ENCODE measurements at regions not wholly inside any gene's neighbourhood (a gene's known extent, or its start where the extent isn't known, plus 50 kb on each side); places are given as distances from the start of the nearest gene placed in this dataset.
"Not testable (repeated sequence)": the region's sequence is repeated elsewhere in the genome, so short reads cannot be mapped to it uniquely, and the experiment has no call there.

GRCh38 chrX:155728335-155728734 is 115.6 kb upstream of the TMLHE start:
- TF ChIP-seq CTCF (IDR thresholded peaks at IDR 0.05; ENCODE audit: poor library complexity); EZH2 (IDR thresholded peaks at IDR 0.05; ENCODE audit: borderline replicate concordance); EZH2phosphoT487 (IDR thresholded peaks at IDR 0.05; ENCODE audit: low read depth, severe bottlenecking, unreplicated experiment): not testable (repeated sequence)

All from hepatocyte (in vitro differentiated cells).